Liver (tissue), 8 donors: ENCODE measurements at regions not wholly inside any gene's neighbourhood (a gene's known extent, or its start where the extent isn't known, plus 50 kb on each side); places are given as distances from the start of the nearest gene placed in this dataset.

Experiments used
- DNase-seq: peaks from one replicate; pipeline ENCODE4 v3.0.0-alpha.2; 2017; ENCODE audit warnings: low spot score
- H3K27ac ChIP-seq, 2 donors: one replicate each; pipeline ENCODE4 v1.7.0; 2013; ENCODE audit warnings: inconsistent platforms in 2 of 2, low read length in 2 of 2, control low read depth in 1 of 2, low read depth in 1 of 2, mild to moderate bottlenecking in 1 of 2
- H3K27me3 ChIP-seq, 4 donors: one replicate each; pipeline versions ENCODE4 v1.6.1 to v1.7.0; 2013; ENCODE audit warnings: low read length in 3 of 4, inconsistent platforms in 1 of 4, mild to moderate bottlenecking in 1 of 4, moderate library complexity in 1 of 4; ENCODE audit not compliant: control insufficient read depth in 4 of 4, insufficient read depth in 4 of 4
- H3K36me3 ChIP-seq, 4 donors: one replicate each; pipeline versions ENCODE4 v1.6.1 to v1.7.0; 2013; ENCODE audit warnings: low read length in 3 of 4, mild to moderate bottlenecking in 3 of 4, low read depth in 1 of 4, moderate library complexity in 1 of 4; ENCODE audit not compliant: control insufficient read depth in 4 of 4, insufficient read depth in 3 of 4
- H3K4me1 ChIP-seq, 4 donors: one replicate each; pipeline versions ENCODE4 v1.6.1 to v1.7.0; 2013; ENCODE audit warnings: low read length in 3 of 4, mild to moderate bottlenecking in 3 of 4, moderate library complexity in 1 of 4; ENCODE audit not compliant: control insufficient read depth in 4 of 4, insufficient read depth in 4 of 4
- H3K4me3 ChIP-seq, 3 donors: one replicate each; pipeline versions ENCODE4 v1.6.1 to v1.7.0; 2013; ENCODE audit warnings: low read length in 3 of 3, control low read depth in 1 of 3, low read depth in 1 of 3, mild to moderate bottlenecking in 1 of 3
- H3K9ac ChIP-seq, 2 donors: one replicate each; pipeline ENCODE4 v1.7.0; 2013; ENCODE audit warnings: low read length in 2 of 2, mild to moderate bottlenecking in 2 of 2, moderate library complexity in 2 of 2, control low read depth in 1 of 2, low read depth in 1 of 2
- H3K9me3 ChIP-seq, 4 donors: one replicate each; pipeline versions ENCODE4 v1.6.1 to v1.7.0; 2013; ENCODE audit warnings: low read length in 3 of 4; ENCODE audit not compliant: control insufficient read depth in 4 of 4
- EGR1 ChIP-seq, 2 donors: IDR thresholded peaks; 2 replicates each; pipeline ENCODE4 v1.6.1; 2016 to 2018; ENCODE audit warnings: antibody characterized with exemption in 2 of 2, low read depth in 2 of 2
- FOXA1 ChIP-seq: IDR thresholded peaks from 2 replicates; pipeline ENCODE4 v1.6.1; 2016; ENCODE audit warnings: antibody characterized with exemption
- FOXA2 ChIP-seq: IDR thresholded peaks from 2 replicates; pipeline ENCODE4 v1.6.1; 2016; ENCODE audit warnings: antibody characterized with exemption
- GABPA ChIP-seq, 2 donors: IDR thresholded peaks in 1 of 2; conservative IDR thresholded peaks in 1 of 2; 2 replicates each; pipeline ENCODE4 v1.6.1; 2016; ENCODE audit warnings: antibody characterized with exemption in 2 of 2, mild to moderate bottlenecking in 1 of 2, moderate library complexity in 1 of 2
- HNF4A ChIP-seq, 2 donors: conservative IDR thresholded peaks; 2 replicates each; pipeline ENCODE4 v1.6.1; 2016; ENCODE audit warnings: antibody characterized with exemption in 2 of 2, mild to moderate bottlenecking in 2 of 2
- HNF4G ChIP-seq: IDR thresholded peaks from 2 replicates; pipeline ENCODE4 v1.6.1; 2016; ENCODE audit warnings: antibody characterized with exemption
- MAX ChIP-seq: IDR thresholded peaks from 2 replicates; pipeline ENCODE4 v1.6.1; 2016; ENCODE audit warnings: antibody characterized with exemption
- NR2F2 ChIP-seq: IDR thresholded peaks from 2 replicates; pipeline ENCODE4 v1.6.1; 2016; ENCODE audit warnings: antibody characterized with exemption
- RAD21 ChIP-seq, 2 donors: IDR thresholded peaks; 2 replicates each; pipeline ENCODE4 v1.6.1; 2016; ENCODE audit warnings: antibody characterized with exemption in 2 of 2, mild to moderate bottlenecking in 2 of 2
- SP1 ChIP-seq: IDR thresholded peaks from 2 replicates; pipeline ENCODE4 v1.6.1; 2018; ENCODE audit warnings: antibody characterized with exemption, mild to moderate bottlenecking
- TAF1 ChIP-seq: conservative IDR thresholded peaks from 2 replicates; pipeline ENCODE4 v1.6.1; 2016; ENCODE audit warnings: antibody characterized with exemption, mild to moderate bottlenecking
- YY1 ChIP-seq: IDR thresholded peaks from 2 replicates; pipeline ENCODE4 v1.6.1; 2016; ENCODE audit warnings: antibody characterized with exemption, mild to moderate bottlenecking
- WGBS: extraction: QIAGEN DNeasy Blood & Tissue Kit; methylation state at CpG from one replicate; pipeline ENCODE4 v1.1.7; 2013; 5-methylcytosine and 5-hydroxymethylcytosine counted together
- TF ChIP-seq, protein P1 (sequence below): IDR thresholded peaks from 2 replicates; pipeline ENCODE4 v1.6.1; 2016; ENCODE audit warnings: antibody characterized with exemption
- TF ChIP-seq, protein P2 (sequence below): IDR thresholded peaks from 2 replicates; pipeline ENCODE4 v1.6.1; 2016; ENCODE audit warnings: antibody characterized with exemption, mild to moderate bottlenecking
- TF ChIP-seq, protein P3 (sequence below): fragments of 150-350 bp; IDR thresholded peaks from 2 replicates; pipeline ENCODE4 v1.5.1; 2017; ENCODE audit warnings: improper control_type of control experiment, low read depth, low read length; ENCODE audit not compliant: missing input control
- TF ChIP-seq, protein P4 (sequence below): IDR thresholded peaks from 2 replicates; pipeline ENCODE4 v1.6.1; 2016; ENCODE audit warnings: antibody characterized with exemption
- donor health status: healthy.
- donor health status: healthy.
- donor health status: healthy.
- donor health status: healthy.
- donor health status: healthy.

GRCh38 chr4:115310641-115311040, 197.2 kb upstream of the NDST4 start:
- WGBS: 83% methylated on average over 2 of the region's 2 CpGs
- DNase-seq: no peak
- H3K27me3 ChIP-seq: no peaks in the 10 kb centered on the region
- no peaks in the 10 kb centered on the region for H3K9me3 ChIP-seq
- H3K27ac ChIP-seq: no peak overlapping the region
- no peaks in the 10 kb centered on the region for H3K4me1 ChIP-seq
- H3K9ac ChIP-seq: no peak overlapping the region
- no peak overlapping the region for H3K4me3 ChIP-seq
- no peaks in the 10 kb centered on the region for H3K36me3 ChIP-seq
- TF ChIP-seq NR2F2 (no peak), MAX (no peak)
- TF ChIP-seq, protein P1, sequence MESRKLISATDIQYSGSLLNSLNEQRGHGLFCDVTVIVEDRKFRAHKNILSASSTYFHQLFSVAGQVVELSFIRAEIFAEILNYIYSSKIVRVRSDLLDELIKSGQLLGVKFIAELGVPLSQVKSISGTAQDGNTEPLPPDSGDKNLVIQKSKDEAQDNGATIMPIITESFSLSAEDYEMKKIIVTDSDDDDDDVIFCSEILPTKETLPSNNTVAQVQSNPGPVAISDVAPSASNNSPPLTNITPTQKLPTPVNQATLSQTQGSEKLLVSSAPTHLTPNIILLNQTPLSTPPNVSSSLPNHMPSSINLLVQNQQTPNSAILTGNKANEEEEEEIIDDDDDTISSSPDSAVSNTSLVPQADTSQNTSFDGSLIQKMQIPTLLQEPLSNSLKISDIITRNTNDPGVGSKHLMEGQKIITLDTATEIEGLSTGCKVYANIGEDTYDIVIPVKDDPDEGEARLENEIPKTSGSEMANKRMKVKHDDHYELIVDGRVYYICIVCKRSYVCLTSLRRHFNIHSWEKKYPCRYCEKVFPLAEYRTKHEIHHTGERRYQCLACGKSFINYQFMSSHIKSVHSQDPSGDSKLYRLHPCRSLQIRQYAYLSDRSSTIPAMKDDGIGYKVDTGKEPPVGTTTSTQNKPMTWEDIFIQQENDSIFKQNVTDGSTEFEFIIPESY: no peak

- H3K9ac ChIP-seq: no peak overlapping the region
- H3K9me3 ChIP-seq: no peaks in the 10 kb centered on the region
- H3K27me3 ChIP-seq: no peaks in the 10 kb centered on the region
- no peaks in the 10 kb centered on the region for H3K36me3 ChIP-seq
- TF ChIP-seq NR2F2 (no peak), YY1 (no peak), MAX (no peak), GABPA (IDR thresholded peaks at IDR 0.05 in 1 of 2, conservative IDR thresholded peaks at IDR 0.05 in 1 of 2) (no peak), FOXA2 (no peak), EGR1 (IDR thresholded peaks at IDR 0.05; ENCODE audit: low read depth in 2 of 2) (no peak)
- TF ChIP-seq, protein P2, sequence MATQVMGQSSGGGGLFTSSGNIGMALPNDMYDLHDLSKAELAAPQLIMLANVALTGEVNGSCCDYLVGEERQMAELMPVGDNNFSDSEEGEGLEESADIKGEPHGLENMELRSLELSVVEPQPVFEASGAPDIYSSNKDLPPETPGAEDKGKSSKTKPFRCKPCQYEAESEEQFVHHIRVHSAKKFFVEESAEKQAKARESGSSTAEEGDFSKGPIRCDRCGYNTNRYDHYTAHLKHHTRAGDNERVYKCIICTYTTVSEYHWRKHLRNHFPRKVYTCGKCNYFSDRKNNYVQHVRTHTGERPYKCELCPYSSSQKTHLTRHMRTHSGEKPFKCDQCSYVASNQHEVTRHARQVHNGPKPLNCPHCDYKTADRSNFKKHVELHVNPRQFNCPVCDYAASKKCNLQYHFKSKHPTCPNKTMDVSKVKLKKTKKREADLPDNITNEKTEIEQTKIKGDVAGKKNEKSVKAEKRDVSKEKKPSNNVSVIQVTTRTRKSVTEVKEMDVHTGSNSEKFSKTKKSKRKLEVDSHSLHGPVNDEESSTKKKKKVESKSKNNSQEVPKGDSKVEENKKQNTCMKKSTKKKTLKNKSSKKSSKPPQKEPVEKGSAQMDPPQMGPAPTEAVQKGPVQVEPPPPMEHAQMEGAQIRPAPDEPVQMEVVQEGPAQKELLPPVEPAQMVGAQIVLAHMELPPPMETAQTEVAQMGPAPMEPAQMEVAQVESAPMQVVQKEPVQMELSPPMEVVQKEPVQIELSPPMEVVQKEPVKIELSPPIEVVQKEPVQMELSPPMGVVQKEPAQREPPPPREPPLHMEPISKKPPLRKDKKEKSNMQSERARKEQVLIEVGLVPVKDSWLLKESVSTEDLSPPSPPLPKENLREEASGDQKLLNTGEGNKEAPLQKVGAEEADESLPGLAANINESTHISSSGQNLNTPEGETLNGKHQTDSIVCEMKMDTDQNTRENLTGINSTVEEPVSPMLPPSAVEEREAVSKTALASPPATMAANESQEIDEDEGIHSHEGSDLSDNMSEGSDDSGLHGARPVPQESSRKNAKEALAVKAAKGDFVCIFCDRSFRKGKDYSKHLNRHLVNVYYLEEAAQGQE: no peak
- TF ChIP-seq, protein P3, sequence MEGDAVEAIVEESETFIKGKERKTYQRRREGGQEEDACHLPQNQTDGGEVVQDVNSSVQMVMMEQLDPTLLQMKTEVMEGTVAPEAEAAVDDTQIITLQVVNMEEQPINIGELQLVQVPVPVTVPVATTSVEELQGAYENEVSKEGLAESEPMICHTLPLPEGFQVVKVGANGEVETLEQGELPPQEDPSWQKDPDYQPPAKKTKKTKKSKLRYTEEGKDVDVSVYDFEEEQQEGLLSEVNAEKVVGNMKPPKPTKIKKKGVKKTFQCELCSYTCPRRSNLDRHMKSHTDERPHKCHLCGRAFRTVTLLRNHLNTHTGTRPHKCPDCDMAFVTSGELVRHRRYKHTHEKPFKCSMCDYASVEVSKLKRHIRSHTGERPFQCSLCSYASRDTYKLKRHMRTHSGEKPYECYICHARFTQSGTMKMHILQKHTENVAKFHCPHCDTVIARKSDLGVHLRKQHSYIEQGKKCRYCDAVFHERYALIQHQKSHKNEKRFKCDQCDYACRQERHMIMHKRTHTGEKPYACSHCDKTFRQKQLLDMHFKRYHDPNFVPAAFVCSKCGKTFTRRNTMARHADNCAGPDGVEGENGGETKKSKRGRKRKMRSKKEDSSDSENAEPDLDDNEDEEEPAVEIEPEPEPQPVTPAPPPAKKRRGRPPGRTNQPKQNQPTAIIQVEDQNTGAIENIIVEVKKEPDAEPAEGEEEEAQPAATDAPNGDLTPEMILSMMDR: no peak
- no peaks in the 10 kb centered on the region for H3K4me1 ChIP-seq
- H3K4me3 ChIP-seq: no peak overlapping the region
- DNase-seq: no peak
- no peak overlapping the region for H3K27ac ChIP-seq
- WGBS: 62% methylated on average over 1 of the region's 1 CpG
Observed at GRCh38 chr4:115294717-115295116, 181.3 kb upstream of the NDST4 start.

DNA sequence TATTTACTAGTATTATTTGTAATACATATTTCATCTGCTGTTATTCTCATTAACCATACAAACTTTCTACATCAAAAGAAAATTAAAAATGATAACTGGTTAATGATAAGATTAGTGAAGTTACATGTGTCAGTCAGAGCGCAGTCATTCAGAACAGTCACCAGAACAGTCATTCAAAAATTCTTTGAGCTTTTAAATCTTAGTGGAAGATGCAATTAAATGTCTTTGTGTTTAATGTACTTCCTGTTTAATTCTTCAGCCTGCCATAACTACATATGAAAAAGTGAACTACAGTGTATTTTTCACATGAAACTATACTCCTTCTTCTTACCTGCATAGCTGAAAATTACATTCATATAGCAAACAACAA, 179.7 kb upstream of the NDST4 start:
- Histone ChIP-seq H3K4me1 (no peaks in the 10 kb centered on the region), H3K36me3 (no peaks in the 10 kb centered on the region), H3K27me3 (no peaks in the 10 kb centered on the region), H3K27ac (no peak overlapping the region), H3K4me3 (no peak overlapping the region), H3K9me3 (no peaks in the 10 kb centered on the region), H3K9ac (no peak overlapping the region)
- 98% methylated on average over 1 of the region's 1 CpG for WGBS
- no peak for DNase-seq
- TF ChIP-seq FOXA1 (no peak), GABPA (IDR thresholded peaks at IDR 0.05 in 1 of 2, conservative IDR thresholded peaks at IDR 0.05 in 1 of 2) (no peak), HNF4A (conservative IDR thresholded peaks at IDR 0.05) (no peak), FOXA2 (no peak), TAF1 (no peak), HNF4G (no peak), YY1 (no peak), NR2F2 (no peak), SP1 (no peak), RAD21 (IDR thresholded peaks at IDR 0.05) (no peak)
- TF ChIP-seq, protein P2: no peak
- TF ChIP-seq, protein P4, sequence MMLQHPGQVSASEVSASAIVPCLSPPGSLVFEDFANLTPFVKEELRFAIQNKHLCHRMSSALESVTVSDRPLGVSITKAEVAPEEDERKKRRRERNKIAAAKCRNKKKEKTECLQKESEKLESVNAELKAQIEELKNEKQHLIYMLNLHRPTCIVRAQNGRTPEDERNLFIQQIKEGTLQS: no peak
